ENCODE measurements at regions not wholly inside any gene's neighbourhood (a gene's known extent, or its start where the extent isn't known, plus 50 kb on each side); places are given as distances from the start of the nearest gene placed in this dataset.

- no peak for FAIRE-seq
Observed at GRCh38 chr17:77492446-77493237, 351.9 kb downstream of the SEC14L1 start.

DNA sequence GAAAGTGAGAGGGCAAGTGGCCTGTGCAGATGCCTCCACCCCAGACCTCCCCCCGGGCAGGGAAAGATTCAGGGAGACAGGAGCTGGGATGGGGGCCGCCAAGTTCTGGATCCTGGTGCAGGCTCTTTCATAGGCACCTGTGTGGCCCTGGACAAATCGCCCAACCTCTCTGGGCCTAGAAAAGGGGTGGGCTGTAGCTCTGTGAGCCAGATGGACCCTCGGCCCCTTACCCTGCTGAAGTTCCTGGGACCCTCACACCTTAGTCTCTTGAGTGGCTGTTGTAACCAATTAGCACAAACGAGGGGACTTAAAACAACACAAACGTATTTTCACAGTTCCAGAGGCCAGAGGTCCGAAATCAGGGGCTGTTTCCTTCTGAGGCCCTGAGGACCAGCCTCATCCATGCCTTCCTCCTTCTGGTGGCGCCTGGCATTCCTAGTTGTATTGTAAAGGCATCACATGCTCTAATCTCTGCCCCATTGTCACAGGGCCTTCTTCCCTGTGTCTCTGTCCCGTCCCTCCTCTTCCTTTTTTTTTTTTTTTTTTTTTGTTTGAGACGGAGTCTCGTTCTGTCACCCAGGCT lies 352.6 kb downstream of the SEC14L1 start:
- no peak for FAIRE-seq

DNA sequence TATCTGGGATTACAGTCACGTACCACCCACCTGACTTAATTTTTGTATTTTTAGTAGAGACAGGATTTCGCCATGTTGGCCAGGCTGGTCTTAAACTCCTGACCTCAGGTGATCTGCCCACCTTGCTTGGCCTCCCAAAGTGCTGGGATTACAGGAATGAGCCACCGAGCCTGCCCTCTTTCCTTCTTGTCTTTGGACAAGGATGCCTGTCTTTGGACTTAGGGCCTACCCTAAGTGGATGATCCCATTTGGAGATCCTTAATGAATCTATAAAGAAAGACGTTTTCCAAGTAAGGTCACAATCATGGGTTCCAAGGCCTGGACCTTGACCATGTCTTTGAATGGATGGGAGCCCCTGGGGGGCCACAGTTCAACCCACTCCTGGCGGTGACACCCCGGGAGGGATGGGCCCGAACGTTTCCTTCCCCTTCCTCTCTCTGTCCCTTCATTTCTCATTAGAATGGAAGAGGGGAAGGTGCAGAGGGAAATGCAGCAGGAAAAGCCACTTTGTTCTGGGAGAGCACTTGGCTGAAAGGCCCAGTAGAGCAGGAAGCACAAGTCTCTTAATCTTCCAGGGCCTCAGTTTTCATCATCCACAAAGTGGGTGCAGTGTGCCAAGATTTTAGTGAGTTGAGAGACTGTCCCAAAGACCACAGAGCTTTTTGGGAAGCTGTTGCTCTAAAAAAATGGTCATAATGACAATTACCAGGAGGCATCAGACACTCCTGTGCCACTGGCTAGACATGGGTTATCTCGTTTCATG lies 353.3 kb downstream of the SEC14L1 start:
- no peak for FAIRE-seq

DNA sequence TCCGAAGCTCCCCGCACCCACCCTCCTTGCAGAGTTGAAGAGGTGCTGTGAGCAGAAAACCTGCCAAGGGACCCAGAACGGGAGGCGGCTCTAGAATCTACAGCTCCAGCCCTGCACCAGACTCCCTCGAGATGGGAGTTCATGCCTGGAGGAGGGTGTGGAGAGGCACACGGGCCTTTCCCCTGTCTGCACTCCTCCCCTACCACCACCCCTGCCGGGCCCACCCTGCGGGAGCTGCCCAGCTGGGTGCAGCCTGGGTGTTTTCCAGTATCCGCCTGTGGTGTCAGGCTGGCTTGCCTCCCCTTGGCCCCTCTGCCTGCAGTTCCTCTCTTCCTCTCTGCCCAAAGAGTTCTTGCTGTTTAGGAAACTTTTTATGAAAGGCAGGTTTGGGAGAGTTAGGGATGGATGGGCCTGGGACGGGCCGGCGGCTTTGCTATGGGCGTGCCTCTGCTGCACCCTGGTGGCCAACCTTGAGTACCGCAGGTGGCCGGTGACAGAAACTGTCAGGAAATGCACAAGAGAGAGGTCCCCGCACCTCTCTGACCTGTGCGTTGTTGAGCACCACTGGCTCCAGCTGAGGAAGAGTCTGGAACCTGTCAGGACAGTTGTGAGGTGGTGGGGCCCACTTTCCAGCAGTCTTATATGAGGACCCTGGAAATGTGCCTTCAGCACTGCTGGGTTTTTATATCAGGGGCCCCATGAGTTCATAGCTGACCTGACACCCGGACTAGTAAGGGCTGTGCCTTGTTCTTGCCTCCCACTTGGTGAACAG lies 354.1 kb downstream of the SEC14L1 start:
- FAIRE-seq = peak; percentile 43

DNA sequence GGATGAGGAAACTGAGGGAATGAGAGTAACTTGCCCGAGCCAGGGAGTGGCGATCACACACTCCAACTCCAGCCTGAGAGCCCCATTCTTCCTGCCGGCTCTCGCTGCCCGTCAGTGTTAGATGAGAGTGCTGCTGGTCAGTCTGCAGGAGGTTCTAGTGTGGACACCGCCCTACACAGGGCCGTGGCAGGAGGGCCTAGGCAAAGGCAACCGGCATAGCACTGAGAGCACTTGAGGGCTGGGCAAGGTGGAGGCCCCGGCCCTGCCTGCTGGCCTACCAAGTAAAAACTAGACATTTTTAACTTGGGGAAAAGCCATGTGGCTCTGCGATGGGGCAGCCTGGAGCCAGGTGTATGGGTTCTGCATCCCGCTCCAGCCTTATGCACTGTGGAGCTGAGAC lies 354.8 kb downstream of the SEC14L1 start:
- FAIRE-seq = no peak

GRCh38 chr17:77496401-77496801 lies 355.6 kb downstream of the SEC14L1 start:
- no peak for FAIRE-seq

DNA sequence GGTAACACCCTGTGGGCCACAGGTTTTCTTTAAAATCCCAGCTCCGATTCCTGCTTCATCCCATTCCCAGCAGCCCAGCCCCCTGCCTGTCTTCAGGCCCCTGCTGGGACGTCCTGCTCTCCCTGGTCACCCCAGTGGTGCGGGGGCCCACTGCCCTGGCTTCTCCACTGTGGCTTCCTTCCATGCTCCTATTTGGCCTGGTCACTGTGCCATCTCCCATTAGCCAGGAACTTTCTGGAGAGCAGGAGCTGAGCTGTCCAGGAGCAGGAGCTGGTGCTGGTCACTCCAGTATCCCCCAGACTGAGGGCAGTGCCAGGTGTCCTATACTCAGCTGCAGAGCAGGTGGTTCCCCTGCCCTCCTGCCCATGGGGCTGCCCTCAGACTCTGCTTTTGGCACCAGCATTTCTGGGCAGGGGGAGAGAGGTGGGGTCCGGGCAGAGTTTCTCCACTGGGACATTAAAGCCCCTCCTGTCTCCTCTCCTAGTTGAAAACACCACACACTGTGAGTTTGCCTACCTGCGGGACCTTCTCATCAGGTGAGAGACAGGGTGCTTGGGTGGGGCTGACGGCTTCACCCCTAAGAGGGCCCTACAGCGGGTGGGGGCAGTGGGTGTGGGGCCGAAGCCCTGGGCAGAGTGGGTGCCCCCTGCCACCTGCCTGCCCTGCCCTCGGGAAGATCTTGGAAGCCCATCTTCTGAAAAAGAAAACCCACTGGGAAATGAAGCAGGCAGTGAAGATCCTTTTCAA lies 356.2 kb downstream of the SEC14L1 start:
- FAIRE-seq = no peak

GRCh38 chr17:77497578-77497934 lies 356.8 kb downstream of the SEC14L1 start:
- no peak for FAIRE-seq

DNA sequence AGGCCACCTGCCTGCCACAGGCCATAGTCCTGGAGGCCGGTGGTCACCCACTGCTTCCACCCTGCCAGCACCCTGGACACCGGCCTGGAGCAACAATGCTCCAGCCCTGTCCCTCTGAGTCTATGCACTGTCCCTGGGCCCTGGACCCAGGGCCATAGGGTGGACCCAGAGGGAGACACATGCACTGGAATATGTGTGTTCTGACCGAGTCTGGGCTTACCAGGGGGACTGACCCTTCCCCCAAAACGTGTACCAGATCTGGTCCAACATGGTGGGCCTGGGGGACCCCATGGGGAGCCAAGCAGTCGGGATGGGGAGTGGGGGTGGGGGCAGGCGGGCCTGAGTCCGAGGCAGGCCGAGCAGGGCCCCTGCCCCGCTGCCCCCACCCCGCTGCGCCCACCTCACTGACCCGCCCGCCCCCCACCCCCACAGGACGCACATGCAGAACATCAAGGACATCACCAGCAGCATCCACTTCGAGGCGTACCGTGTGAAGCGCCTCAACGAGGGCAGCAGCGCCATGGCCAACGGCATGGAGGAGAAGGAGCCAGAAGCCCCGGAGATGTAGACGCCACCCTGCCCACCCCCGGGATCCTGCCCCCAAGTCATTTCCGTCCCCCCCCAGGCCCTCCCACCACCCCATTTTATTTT lies 357.4 kb downstream of the SEC14L1 start:
- FAIRE-seq = no peak

DNA sequence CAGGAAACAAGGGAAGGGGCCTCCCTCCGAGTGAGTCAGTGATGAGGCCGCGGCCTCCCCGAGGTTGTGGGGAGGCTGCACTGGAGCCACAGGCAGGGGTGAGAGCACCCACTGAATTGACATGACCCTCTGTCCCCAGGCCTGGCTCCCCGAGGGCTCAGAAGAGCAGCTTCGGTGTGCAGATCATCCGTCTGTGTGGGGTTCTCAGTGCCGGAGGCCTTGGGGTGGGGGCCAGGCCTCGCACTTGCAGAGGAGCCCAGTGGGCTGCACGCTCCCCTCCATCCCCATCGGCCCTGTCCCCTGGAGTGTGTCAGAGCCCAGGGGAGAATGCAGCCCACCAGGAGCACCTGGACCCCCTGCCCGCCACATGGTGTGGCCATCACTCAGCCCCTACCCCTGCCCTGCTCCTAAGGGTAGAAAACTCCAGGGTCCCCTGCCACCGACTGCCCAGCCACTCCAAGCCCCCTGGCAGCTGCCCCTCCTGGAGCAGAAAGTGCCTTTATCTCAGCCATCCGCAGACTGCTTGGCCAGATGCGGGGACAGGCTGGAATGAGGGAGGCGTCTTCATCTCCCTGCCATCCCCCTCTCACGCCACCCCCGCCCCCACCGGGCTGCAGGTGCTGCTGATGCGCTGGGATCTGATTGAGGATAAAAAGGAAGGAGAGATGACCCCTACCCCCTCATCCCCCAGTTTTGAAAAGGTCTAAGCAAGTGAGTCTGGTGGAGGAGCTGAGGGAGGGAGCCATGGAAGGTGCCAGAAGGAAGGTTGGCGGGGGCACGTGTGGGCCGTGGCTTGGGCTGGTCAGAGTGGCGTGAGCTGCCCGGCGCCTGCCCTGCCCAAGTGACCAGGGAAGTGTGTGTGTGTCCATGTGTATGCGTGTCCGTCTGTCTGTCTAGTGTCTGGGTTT lies 358.3 kb downstream of the SEC14L1 start:
- FAIRE-seq = no peak

GRCh38 chr17:77499699-77500435 lies 359.1 kb downstream of the SEC14L1 start:
- FAIRE-seq = no peak

DNA sequence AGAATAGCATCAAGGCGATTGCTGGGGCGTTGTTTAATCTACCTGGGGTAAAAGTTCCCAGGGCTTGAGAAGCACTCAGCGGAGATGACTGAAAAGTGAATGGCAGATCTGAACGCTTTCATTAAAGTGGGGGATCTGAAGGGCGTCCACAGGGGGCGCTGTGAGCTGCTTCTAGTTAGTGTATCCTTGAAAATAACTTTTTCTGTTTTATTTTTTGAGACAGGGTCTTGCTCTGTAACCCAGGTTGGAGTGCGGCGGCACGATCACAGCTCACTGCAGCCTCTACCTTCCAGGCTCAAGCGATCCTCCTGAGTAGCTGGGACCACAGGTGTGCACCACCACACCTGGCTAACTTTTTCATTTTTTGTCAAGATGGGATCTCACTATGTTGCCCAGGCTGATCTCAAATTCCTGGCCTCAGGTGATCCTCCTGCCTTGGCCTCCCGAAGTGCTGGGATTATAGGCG lies 360.4 kb downstream of the SEC14L1 start:
- no peak for FAIRE-seq

- FAIRE-seq = no peak
Observed at GRCh38 chr17:77501751-77502625, 361.2 kb downstream of the SEC14L1 start.

DNA sequence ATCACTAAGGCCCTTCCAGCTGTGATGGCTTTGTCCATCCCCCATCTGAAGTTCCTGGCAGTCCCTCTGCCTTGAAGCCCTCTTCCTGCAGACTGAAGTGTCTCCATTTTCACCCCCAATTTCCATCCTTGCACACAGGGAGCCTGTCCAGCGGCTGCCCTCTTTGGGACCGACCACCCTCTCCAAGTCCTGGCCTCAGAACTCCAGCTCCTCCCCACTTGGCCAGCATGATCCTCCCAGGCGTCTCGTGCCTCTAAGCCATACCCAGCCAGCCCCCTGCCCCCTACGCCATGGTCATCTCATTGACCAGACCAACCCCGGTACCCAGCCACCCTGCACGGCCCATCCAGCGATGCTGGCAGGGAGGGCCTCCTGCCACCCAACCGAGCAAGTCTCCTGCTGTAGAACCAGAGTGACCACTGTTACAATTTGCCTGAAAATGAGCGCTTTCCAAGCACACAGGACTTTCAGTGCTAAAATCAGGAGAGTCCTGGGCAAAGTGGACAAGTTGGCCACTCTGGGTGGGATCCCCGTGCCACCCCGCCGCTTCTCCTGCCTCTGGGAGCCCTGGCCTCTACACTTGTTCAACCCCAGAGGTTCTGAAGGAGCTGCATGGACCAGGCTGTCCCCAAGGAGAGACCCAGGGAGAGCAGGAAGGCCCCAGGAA lies 362.0 kb downstream of the SEC14L1 start:
- no peak for FAIRE-seq

GRCh38 chr17:77503293-77503655 lies 362.5 kb downstream of the SEC14L1 start:
- FAIRE-seq = no peak

- no peak for FAIRE-seq
Observed at GRCh38 chr17:77503916-77504651, 363.3 kb downstream of the SEC14L1 start.

GRCh38 chr17:77504652-77505155 lies 363.9 kb downstream of the SEC14L1 start:
- peak; percentile 82 for FAIRE-seq

Data from endometrium (tissue), 2 donors.